ENCODE measurements at regions not wholly inside any gene's neighbourhood (a gene's known extent, or its start where the extent isn't known, plus 50 kb on each side); places are given as distances from the start of the nearest gene placed in this dataset.

DNA sequence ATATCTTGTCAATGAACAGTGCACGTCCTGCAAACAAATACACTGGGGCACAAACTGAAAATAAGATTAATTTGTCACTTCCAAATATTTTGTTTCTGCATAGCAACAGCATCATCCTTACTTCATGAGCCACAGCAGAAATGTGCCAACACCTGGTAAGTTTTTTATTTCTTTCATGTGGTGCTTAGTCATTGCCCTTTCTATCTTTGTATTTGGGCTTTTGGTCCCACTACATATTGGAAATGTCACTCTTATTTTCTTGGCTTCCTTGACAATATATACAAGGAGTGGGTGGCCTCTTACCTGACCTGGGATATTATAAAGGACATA lies 208.0 kb downstream of the RBM43 start:
- Histone ChIP-seq H3K9me3 (ENCODE audit: low read depth, low read length) (no peaks in the 10 kb centered on the region), H3K36me3 (ENCODE audit: insufficient read depth, low read length) (no peaks in the 10 kb centered on the region), H2AFZ (ENCODE audit: low read length) (no peak overlapping the region), H3K79me2 (ENCODE audit: insufficient read depth, low read length) (no peaks in the 10 kb centered on the region), H3K27me3 (ENCODE audit: insufficient read depth, low read length) (no peaks in the 10 kb centered on the region), H4K20me1 (ENCODE audit: insufficient read depth, low read length) (no peaks in the 10 kb centered on the region), H3K4me3 (ENCODE audit: insufficient read depth, low read length) (no peak overlapping the region), H3K27ac (ENCODE audit: low read depth, low read length) (peak overlapping the region; percentile 45), H3K4me2 (ENCODE audit: insufficient read depth, low read length) (no peak overlapping the region), H3K4me1 (ENCODE audit: insufficient read depth, low read length) (peaks cover 37% of the 10 kb centered on the region)
- DNase-seq (ENCODE audit: insufficient read length, low spot score, missing footprints): peak; percentile 37
- TF ChIP-seq, protein P1, sequence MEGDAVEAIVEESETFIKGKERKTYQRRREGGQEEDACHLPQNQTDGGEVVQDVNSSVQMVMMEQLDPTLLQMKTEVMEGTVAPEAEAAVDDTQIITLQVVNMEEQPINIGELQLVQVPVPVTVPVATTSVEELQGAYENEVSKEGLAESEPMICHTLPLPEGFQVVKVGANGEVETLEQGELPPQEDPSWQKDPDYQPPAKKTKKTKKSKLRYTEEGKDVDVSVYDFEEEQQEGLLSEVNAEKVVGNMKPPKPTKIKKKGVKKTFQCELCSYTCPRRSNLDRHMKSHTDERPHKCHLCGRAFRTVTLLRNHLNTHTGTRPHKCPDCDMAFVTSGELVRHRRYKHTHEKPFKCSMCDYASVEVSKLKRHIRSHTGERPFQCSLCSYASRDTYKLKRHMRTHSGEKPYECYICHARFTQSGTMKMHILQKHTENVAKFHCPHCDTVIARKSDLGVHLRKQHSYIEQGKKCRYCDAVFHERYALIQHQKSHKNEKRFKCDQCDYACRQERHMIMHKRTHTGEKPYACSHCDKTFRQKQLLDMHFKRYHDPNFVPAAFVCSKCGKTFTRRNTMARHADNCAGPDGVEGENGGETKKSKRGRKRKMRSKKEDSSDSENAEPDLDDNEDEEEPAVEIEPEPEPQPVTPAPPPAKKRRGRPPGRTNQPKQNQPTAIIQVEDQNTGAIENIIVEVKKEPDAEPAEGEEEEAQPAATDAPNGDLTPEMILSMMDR (IDR thresholded peaks at IDR 0.05; ENCODE audit: extremely low read depth, low read depth, low read length): no peak

- Histone ChIP-seq H3K27me3 (ENCODE audit: insufficient read depth, low read length) (no peaks in the 10 kb centered on the region), H4K20me1 (ENCODE audit: insufficient read depth, low read length) (no peaks in the 10 kb centered on the region), H3K4me3 (ENCODE audit: insufficient read depth, low read length) (no peak overlapping the region), H3K9me3 (ENCODE audit: low read depth, low read length) (no peaks in the 10 kb centered on the region), H3K4me2 (ENCODE audit: insufficient read depth, low read length) (no peak overlapping the region), H3K79me2 (ENCODE audit: insufficient read depth, low read length) (no peaks in the 10 kb centered on the region), H3K27ac (ENCODE audit: low read depth, low read length) (peak overlapping the region; percentile 45), H2AFZ (ENCODE audit: low read length) (peak overlapping the region; percentile 45), H3K4me1 (ENCODE audit: insufficient read depth, low read length) (peaks cover 37% of the 10 kb centered on the region), H3K36me3 (ENCODE audit: insufficient read depth, low read length) (no peaks in the 10 kb centered on the region)
- DNase-seq (ENCODE audit: insufficient read length, low spot score, missing footprints): no peak
- TF ChIP-seq, protein P1 (IDR thresholded peaks at IDR 0.05; ENCODE audit: extremely low read depth, low read depth, low read length): no peak
These were observed 208.6 kb downstream of the RBM43 start for GRCh38 chr2:151052850-151053660.

GRCh38 chr2:151051574-151052220 lies 210.0 kb downstream of the RBM43 start:
- Histone ChIP-seq H4K20me1 (ENCODE audit: insufficient read depth, low read length) (no peaks in the 10 kb centered on the region), H3K27me3 (ENCODE audit: insufficient read depth, low read length) (no peaks in the 10 kb centered on the region), H3K27ac (ENCODE audit: low read depth, low read length) (no peak overlapping the region), H3K4me2 (ENCODE audit: insufficient read depth, low read length) (peak overlapping the region; percentile 18), H3K79me2 (ENCODE audit: insufficient read depth, low read length) (no peaks in the 10 kb centered on the region), H3K4me1 (ENCODE audit: insufficient read depth, low read length) (peaks cover 29% of the 10 kb centered on the region), H3K9me3 (ENCODE audit: low read depth, low read length) (no peaks in the 10 kb centered on the region), H3K36me3 (ENCODE audit: insufficient read depth, low read length) (no peaks in the 10 kb centered on the region), H3K4me3 (ENCODE audit: insufficient read depth, low read length) (no peak overlapping the region), H2AFZ (ENCODE audit: low read length) (peak overlapping the region; percentile 7)
- DNase-seq (ENCODE audit: insufficient read length, low spot score, missing footprints): peak; percentile 44
- TF ChIP-seq, protein P1 (IDR thresholded peaks at IDR 0.05; ENCODE audit: extremely low read depth, low read depth, low read length): peak; percentile 85

GRCh38 chr2:151049746-151050145 lies 211.9 kb downstream of the RBM43 start:
- Histone ChIP-seq H3K79me2 (ENCODE audit: insufficient read depth, low read length) (no peaks in the 10 kb centered on the region), H3K36me3 (ENCODE audit: insufficient read depth, low read length) (no peaks in the 10 kb centered on the region), H3K27ac (ENCODE audit: low read depth, low read length) (no peak overlapping the region), H3K4me2 (ENCODE audit: insufficient read depth, low read length) (no peak overlapping the region), H3K9me3 (ENCODE audit: low read depth, low read length) (no peaks in the 10 kb centered on the region), H2AFZ (ENCODE audit: low read length) (peak overlapping the region; percentile 12), H3K27me3 (ENCODE audit: insufficient read depth, low read length) (no peaks in the 10 kb centered on the region), H3K4me1 (ENCODE audit: insufficient read depth, low read length) (peaks cover 21% of the 10 kb centered on the region), H3K4me3 (ENCODE audit: insufficient read depth, low read length) (no peak overlapping the region), H4K20me1 (ENCODE audit: insufficient read depth, low read length) (no peaks in the 10 kb centered on the region)
- DNase-seq (ENCODE audit: insufficient read length, low spot score, missing footprints): no peak
- TF ChIP-seq, protein P1 (IDR thresholded peaks at IDR 0.05; ENCODE audit: extremely low read depth, low read depth, low read length): no peak

All from osteoblast (primary cell).